ENCODE measurements at regions not wholly inside any gene's neighbourhood (a gene's known extent, or its start where the extent isn't known, plus 50 kb on each side); places are given as distances from the start of the nearest gene placed in this dataset.

DNA sequence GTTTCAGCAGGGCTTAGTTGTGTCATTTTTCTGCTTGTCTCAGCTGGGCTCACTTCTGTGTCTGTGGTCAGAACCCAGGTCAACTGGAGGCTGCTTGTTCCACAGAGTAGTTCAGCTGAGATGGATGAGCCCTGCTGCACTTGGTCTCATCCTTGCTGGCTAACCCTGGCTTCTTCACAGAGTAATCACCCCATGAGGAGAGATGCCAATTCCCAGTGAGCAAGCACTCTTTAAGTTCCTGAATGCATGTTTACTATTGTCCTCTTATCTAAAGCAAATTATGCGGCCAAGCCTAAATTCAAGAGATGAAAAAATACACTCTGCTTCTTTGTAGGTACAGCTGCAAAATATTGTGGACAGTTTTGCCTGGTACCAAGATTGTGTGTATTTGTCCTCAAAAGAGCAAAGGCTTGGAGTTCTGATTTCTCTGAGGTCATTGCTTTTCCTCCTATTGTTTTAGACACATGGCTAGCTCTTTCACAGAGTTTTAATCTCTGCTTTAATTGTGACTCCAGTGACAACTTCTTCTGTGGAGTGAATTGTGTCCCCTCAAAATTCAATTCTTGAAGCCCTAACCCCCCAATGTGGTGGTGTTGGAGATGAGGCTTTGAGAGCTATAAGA is 236.6 kb upstream of the ANKRD50 start:
- Histone ChIP-seq H3K4me1 (replicated peaks in 1 of 2) (no peaks in the 10 kb centered on the region), H3K27ac (no peak overlapping the region), H3K4me3 (no peak overlapping the region), H3K9me3 (replicated peaks in 1 of 3) (no peaks in the 10 kb centered on the region), H3K36me3 (replicated peaks in 1 of 2) (no peaks in the 10 kb centered on the region), H3K27me3 (no peaks in the 10 kb centered on the region)
- no peak for TF ChIP-seq POLR2A (IDR thresholded peaks at IDR 0.05)
- TF ChIP-seq, protein P1, sequence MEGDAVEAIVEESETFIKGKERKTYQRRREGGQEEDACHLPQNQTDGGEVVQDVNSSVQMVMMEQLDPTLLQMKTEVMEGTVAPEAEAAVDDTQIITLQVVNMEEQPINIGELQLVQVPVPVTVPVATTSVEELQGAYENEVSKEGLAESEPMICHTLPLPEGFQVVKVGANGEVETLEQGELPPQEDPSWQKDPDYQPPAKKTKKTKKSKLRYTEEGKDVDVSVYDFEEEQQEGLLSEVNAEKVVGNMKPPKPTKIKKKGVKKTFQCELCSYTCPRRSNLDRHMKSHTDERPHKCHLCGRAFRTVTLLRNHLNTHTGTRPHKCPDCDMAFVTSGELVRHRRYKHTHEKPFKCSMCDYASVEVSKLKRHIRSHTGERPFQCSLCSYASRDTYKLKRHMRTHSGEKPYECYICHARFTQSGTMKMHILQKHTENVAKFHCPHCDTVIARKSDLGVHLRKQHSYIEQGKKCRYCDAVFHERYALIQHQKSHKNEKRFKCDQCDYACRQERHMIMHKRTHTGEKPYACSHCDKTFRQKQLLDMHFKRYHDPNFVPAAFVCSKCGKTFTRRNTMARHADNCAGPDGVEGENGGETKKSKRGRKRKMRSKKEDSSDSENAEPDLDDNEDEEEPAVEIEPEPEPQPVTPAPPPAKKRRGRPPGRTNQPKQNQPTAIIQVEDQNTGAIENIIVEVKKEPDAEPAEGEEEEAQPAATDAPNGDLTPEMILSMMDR (IDR thresholded peaks at IDR 0.05) = no peak
- DNase-seq = no peak
- intact Hi-C loops (cut with DNase I) = no loop called here
- 44 to 81% (median 71%) methylated on average over 1 of the region's 1 CpG for WGBS, 4 donors

DNA sequence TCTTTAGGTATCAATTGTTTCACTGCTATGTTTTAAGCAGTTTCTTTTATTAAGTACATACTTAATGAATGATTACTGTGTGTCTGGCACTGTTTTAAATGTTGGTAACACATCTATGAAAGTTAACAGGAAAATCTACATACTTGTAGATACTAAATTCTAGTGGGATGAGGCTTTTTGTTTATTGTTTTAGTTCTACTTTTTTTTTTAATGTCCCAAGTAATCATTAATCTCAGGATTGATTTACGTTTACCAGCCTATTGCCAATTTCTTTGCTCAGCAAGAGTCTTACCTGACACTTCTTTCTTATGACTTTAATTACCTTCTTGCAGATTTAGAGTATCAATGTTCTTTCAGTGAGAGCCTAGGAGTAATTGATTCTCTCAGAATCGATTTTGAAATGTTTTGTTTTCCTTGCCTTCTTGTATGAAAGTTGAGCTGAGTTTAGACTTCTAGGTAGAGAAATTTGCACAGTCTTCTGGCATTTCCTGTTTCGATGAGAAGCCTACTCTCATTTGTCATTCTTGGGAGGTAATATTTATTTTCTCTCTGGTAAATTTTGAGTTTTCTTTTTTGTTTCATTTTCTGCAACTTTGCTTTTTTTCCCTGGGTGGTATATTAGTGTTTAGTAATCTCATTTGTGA is 235.2 kb upstream of the ANKRD50 start:
- H3K27ac ChIP-seq = no peak overlapping the region
- DNase-seq = no peak
- H3K27me3 ChIP-seq = no peaks in the 10 kb centered on the region
- intact Hi-C loops (cut with DNase I) = no loop called here
- 54 to 58% (median 55%) methylated on average over 3 of the region's 3 CpGs for WGBS, 4 donors
- H3K4me3 ChIP-seq = no peak overlapping the region
- no peaks in the 10 kb centered on the region for H3K9me3 ChIP-seq (replicated peaks in 1 of 3)
- no peaks in the 10 kb centered on the region for H3K4me1 ChIP-seq (replicated peaks in 1 of 2)
- H3K36me3 ChIP-seq (replicated peaks in 1 of 2) = no peaks in the 10 kb centered on the region
- TF ChIP-seq, protein P1 (IDR thresholded peaks at IDR 0.05) = no peak
- TF ChIP-seq POLR2A (IDR thresholded peaks at IDR 0.05) = no peak

DNA sequence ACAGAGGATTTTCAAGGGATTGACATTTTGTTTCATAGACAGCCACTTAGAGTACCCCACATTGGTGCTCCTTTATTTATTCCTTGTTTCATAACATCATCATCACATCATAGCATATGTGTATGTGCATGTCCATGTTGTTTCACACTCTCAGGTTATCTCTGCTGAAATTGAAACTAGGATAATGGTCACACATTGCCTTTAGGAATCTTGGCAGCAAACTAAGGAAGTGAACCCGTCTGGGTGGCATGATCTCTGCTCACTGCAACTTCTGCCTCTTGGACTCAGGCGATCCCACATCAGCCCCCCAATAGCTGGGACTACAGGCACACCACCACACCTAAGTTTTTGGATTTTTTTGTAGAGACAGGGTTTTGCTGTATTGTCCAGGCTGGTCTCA is 234.2 kb upstream of the ANKRD50 start:
- TF ChIP-seq, protein P1 (IDR thresholded peaks at IDR 0.05) = no peak
- no peak for TF ChIP-seq POLR2A (IDR thresholded peaks at IDR 0.05)
- Histone ChIP-seq H3K4me3 (no peak overlapping the region), H3K27ac (no peak overlapping the region), H3K27me3 (no peaks in the 10 kb centered on the region), H3K9me3 (replicated peaks in 1 of 3) (no peaks in the 10 kb centered on the region), H3K36me3 (replicated peaks in 1 of 2) (no peaks in the 10 kb centered on the region), H3K4me1 (replicated peaks in 1 of 2) (no peaks in the 10 kb centered on the region)
- intact Hi-C loops (cut with DNase I) = no loop called here
- 46 to 81% (median 59%) methylated on average over 2 of the region's 2 CpGs for WGBS, 4 donors
- DNase-seq = no peak

GRCh38 chr4:124945422-124945821 is 232.9 kb upstream of the ANKRD50 start:
- DNase-seq = no peak
- TF ChIP-seq, protein P1 (IDR thresholded peaks at IDR 0.05) = no peak
- no peak for TF ChIP-seq POLR2A (IDR thresholded peaks at IDR 0.05)
- Histone ChIP-seq H3K4me3 (no peak overlapping the region), H3K27me3 (no peaks in the 10 kb centered on the region), H3K9me3 (replicated peaks in 1 of 3) (no peaks in the 10 kb centered on the region), H3K4me1 (replicated peaks in 1 of 2) (no peaks in the 10 kb centered on the region), H3K36me3 (replicated peaks in 1 of 2) (no peaks in the 10 kb centered on the region), H3K27ac (no peak overlapping the region)
- intact Hi-C loops (cut with DNase I) = no loop called here
- WGBS, 4 donors = 71 to 86% (median 76%) methylated on average over 1 of the region's 1 CpG

Data from adrenal gland (tissue), 9 donors.